ENCODE measurements at regions not wholly inside any gene's neighbourhood (a gene's known extent, or its start where the extent isn't known, plus 50 kb on each side); places are given as distances from the start of the nearest gene placed in this dataset.

DNA sequence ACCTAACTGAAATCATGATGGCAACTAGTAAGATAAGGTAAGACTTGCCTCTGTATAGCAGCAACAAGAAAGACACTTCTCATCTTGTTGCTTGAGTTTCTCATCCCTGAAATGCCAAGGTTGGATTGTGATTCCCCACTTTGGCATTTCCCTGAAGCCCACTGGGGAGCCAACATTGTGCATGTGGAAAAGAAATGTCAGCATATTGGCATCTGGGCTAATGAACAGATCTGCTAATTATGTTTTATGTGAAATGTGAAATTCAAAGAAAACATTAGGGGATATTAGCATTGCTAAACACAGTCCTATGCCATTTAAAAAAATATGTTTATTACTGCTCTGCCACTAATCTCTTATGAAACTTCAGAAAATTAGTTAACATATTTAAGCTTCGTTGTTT lies 126.3 kb upstream of the PCSK2 start:
- Histone ChIP-seq H3K27me3 (ENCODE audit: control insufficient read depth, insufficient read depth, low read length) (no peaks in the 10 kb centered on the region), H3K9me3 (ENCODE audit: control insufficient read depth, insufficient read depth, low read length) (no peaks in the 10 kb centered on the region), H3K27ac (ENCODE audit: low read depth, low read length) (no peak overlapping the region), H3K36me3 (ENCODE audit: control insufficient read depth, insufficient read depth, low read length) (no peaks in the 10 kb centered on the region), H3K4me3 (ENCODE audit: low read depth, low read length) (no peak overlapping the region), H3K4me1 (ENCODE audit: control insufficient read depth, insufficient read depth, low read length) (no peaks in the 10 kb centered on the region)
- DNase-seq (ENCODE audit: low read depth in 4 of 6, low spot score in 6 of 6): peak in 2 of 6 donors; percentile 69 to 72
- 67% methylated on average over 1 of the region's 1 CpG for WGBS (ENCODE audit: insufficient coverage)

DNA sequence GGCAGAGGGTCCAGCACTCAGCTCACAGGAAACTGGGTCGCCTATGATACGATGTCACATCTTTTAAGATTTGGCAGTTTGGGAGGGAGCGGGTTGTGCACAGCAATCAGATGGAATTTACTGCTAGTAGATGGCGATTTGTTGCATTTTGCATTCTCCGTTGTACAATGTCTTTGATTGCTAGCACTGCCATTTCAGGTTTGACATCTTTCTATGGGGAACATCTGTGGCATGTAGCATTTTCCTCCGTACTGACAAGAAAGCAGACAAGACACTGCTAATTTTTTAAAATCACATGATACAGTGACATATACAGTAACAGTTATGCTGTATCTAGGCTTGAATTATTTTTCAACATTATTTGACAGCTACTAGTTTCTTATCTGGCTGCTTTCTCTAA lies 119.7 kb upstream of the PCSK2 start:
- Histone ChIP-seq H3K36me3 (ENCODE audit: control insufficient read depth, insufficient read depth, low read length) (no peaks in the 10 kb centered on the region), H3K4me1 (ENCODE audit: control insufficient read depth, insufficient read depth, low read length) (no peaks in the 10 kb centered on the region), H3K9me3 (ENCODE audit: control insufficient read depth, insufficient read depth, low read length) (no peaks in the 10 kb centered on the region), H3K4me3 (ENCODE audit: low read depth, low read length) (no peak overlapping the region), H3K27ac (ENCODE audit: low read depth, low read length) (no peak overlapping the region), H3K27me3 (ENCODE audit: control insufficient read depth, insufficient read depth, low read length) (no peaks in the 10 kb centered on the region)
- peak in 1 of 6 donors; percentile 12 for DNase-seq (ENCODE audit: low read depth in 4 of 6, low spot score in 6 of 6)
- 100% methylated on average over 5 of the region's 6 CpGs for whole genome bisulfite sequencing (ENCODE audit: insufficient coverage)

DNA sequence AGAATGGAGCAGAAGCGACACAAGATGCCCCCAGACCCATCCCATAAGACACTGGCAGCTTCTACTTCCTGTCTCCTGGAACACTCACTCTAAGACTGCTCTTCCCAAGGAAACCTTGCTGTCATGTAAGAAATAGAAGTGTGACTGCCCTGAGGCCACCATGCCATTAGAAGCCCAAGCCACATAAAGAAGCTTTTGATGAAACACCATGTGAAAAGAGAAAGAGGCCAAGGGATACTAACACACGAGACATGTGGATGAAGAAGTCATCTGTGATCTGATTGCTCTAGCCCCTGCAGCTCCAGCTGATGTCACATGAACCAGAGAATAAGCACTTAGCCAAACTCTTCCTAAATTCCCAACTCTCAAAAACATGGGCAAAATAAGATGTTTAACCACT lies 117.9 kb upstream of the PCSK2 start:
- Histone ChIP-seq H3K36me3 (ENCODE audit: control insufficient read depth, insufficient read depth, low read length) (no peaks in the 10 kb centered on the region), H3K27ac (ENCODE audit: low read depth, low read length) (no peak overlapping the region), H3K4me1 (ENCODE audit: control insufficient read depth, insufficient read depth, low read length) (no peaks in the 10 kb centered on the region), H3K4me3 (ENCODE audit: low read depth, low read length) (no peak overlapping the region), H3K27me3 (ENCODE audit: control insufficient read depth, insufficient read depth, low read length) (no peaks in the 10 kb centered on the region), H3K9me3 (ENCODE audit: control insufficient read depth, insufficient read depth, low read length) (no peaks in the 10 kb centered on the region)
- DNase-seq (ENCODE audit: low read depth in 4 of 6, low spot score in 6 of 6): no peak
- WGBS (ENCODE audit: insufficient coverage): 90% methylated on average over 1 of the region's 2 CpGs

DNA sequence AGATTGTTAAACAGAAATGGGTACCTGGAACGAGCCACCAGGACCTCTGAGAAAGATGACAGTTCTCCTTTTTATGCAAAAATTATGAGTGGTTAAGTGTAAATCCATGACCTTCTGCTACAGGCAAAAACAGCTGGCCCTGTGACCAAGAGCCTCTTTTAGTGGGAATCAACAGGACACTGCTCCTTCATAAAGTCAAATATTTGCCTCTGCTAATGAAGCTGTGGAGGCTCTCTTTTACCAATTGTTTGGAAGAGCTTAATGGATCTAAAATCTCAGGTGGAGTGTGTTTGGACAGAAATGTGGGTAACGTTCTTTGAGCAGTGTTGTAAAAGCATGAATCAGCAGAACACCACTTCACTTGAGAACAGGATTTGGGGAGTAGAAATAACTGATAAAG lies 117.5 kb upstream of the PCSK2 start:
- WGBS (ENCODE audit: insufficient coverage): 100% methylated on average over 2 of the region's 2 CpGs
- Histone ChIP-seq H3K36me3 (ENCODE audit: control insufficient read depth, insufficient read depth, low read length) (no peaks in the 10 kb centered on the region), H3K27me3 (ENCODE audit: control insufficient read depth, insufficient read depth, low read length) (no peaks in the 10 kb centered on the region), H3K4me1 (ENCODE audit: control insufficient read depth, insufficient read depth, low read length) (no peaks in the 10 kb centered on the region), H3K9me3 (ENCODE audit: control insufficient read depth, insufficient read depth, low read length) (no peaks in the 10 kb centered on the region), H3K4me3 (ENCODE audit: low read depth, low read length) (no peak overlapping the region), H3K27ac (ENCODE audit: low read depth, low read length) (no peak overlapping the region)
- DNase-seq (ENCODE audit: low read depth in 4 of 6, low spot score in 6 of 6): no peak

DNA sequence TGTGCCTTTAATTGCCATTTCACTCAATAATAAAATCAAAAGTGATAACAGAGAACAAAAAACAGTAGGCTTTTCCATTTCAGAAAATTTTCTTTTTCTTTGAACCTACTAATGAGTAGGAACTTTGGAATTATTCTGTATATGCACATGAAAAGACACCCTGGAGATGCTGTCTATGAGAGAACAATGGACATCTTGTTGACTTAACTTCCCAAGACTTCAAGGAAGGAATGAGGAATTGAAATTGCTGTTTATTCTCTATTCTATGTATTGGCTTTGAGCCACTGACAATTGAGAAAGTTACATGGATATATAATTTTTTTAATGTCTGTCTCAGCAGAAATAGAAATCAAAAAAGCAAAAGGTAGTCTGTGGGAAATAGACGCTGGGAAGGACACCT lies 98.6 kb upstream of the PCSK2 start:
- H3K36me3 ChIP-seq (ENCODE audit: control insufficient read depth, insufficient read depth, low read length): no peaks in the 10 kb centered on the region
- WGBS (ENCODE audit: insufficient coverage): 100% methylated on average over 1 of the region's 1 CpG
- no peaks in the 10 kb centered on the region for H3K27me3 ChIP-seq (ENCODE audit: control insufficient read depth, insufficient read depth, low read length)

DNA sequence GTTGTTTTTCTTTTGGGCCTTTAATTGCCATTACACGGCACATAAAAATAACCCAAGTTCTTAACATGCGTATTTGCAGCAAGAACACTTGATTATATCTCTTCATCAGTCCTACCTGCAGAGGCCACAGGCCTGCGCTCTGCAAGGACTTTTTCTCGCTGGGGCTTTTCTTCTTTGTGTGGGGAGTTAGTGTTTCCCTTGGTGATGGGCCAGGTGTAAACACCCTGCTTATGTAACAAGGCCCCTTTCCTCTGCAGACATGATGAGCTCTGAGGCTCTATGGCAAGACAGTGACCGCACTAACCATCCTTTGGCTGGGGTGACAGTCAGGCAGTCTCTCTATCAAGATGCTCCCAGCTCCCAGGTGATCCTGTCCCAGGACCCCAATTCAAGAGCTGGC lies 97.8 kb upstream of the PCSK2 start:
- Histone ChIP-seq H3K4me3 (ENCODE audit: low read depth, low read length) (no peak overlapping the region), H3K4me1 (ENCODE audit: control insufficient read depth, insufficient read depth, low read length) (no peaks in the 10 kb centered on the region), H3K36me3 (ENCODE audit: control insufficient read depth, insufficient read depth, low read length) (no peaks in the 10 kb centered on the region), H3K9me3 (ENCODE audit: control insufficient read depth, insufficient read depth, low read length) (no peaks in the 10 kb centered on the region), H3K27ac (ENCODE audit: low read depth, low read length) (no peak overlapping the region), H3K27me3 (ENCODE audit: control insufficient read depth, insufficient read depth, low read length) (no peaks in the 10 kb centered on the region)
- WGBS (ENCODE audit: insufficient coverage): 60% methylated on average over 1 of the region's 5 CpGs
- no peak for DNase-seq (ENCODE audit: low read depth in 4 of 6, low spot score in 6 of 6)

More for the DNA sequence above, 98.6 kb upstream of the PCSK2 start:
- H3K27ac ChIP-seq (ENCODE audit: low read depth, low read length): no peak overlapping the region
- no peak overlapping the region for H3K4me3 ChIP-seq (ENCODE audit: low read depth, low read length)
- no peaks in the 10 kb centered on the region for H3K4me1 ChIP-seq (ENCODE audit: control insufficient read depth, insufficient read depth, low read length)
- no peak for DNase-seq (ENCODE audit: low read depth in 4 of 6, low spot score in 6 of 6)
- H3K9me3 ChIP-seq (ENCODE audit: control insufficient read depth, insufficient read depth, low read length): no peaks in the 10 kb centered on the region

DNA sequence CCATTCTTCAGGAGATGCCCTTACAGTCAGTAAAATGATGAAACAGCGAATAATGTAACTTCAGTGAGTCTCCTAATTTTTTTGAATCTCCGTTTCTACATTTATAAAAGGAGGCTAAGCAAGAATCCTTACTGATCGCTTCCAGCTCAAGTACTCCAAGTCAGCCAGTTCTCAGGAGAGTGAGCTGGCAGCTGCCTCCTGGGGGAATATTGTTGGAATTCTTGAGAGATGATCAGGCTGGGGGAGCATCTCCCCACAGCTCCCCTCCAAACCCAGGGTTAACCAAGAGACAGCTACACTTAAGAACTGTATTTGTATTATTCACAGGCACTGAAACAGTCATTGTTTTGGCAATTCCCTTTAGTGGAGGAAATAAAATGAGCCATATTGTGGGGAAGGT lies 89.1 kb upstream of the PCSK2 start:
- no peak overlapping the region for H3K27ac ChIP-seq (ENCODE audit: low read depth, low read length)
- WGBS (ENCODE audit: insufficient coverage): no CpG with 5 or more reads among the region's 3 CpGs
- no peak for DNase-seq (ENCODE audit: low read depth in 4 of 6, low spot score in 6 of 6)
- H3K36me3 ChIP-seq (ENCODE audit: control insufficient read depth, insufficient read depth, low read length): no peaks in the 10 kb centered on the region
- H3K27me3 ChIP-seq (ENCODE audit: control insufficient read depth, insufficient read depth, low read length): no peaks in the 10 kb centered on the region
- no peaks in the 10 kb centered on the region for H3K9me3 ChIP-seq (ENCODE audit: control insufficient read depth, insufficient read depth, low read length)
- H3K4me3 ChIP-seq (ENCODE audit: low read depth, low read length): no peak overlapping the region
- no peaks in the 10 kb centered on the region for H3K4me1 ChIP-seq (ENCODE audit: control insufficient read depth, insufficient read depth, low read length)

DNA sequence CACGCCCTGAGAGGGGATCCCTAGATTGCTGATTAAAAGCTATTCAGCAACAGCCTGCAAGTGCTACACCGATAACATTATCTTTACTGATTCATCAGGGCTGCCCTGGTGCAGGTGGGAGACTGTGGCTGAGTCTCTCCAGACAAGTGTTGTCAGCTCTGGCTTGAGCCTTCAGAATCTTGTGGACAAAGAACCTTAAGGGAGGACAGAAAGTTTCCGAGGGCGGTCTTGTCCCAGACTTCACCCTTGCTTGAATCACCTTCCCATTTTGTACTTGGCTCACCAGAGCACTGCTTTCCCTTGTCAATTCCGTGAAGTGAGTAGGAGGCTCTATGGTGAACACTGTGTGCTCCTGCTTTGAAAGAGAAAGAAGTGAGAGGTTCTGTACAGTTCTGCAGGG lies 88.6 kb upstream of the PCSK2 start:
- DNase-seq (ENCODE audit: low read depth in 4 of 6, low spot score in 6 of 6): no peak
- Histone ChIP-seq H3K27ac (ENCODE audit: low read depth, low read length) (no peak overlapping the region), H3K4me3 (ENCODE audit: low read depth, low read length) (no peak overlapping the region), H3K27me3 (ENCODE audit: control insufficient read depth, insufficient read depth, low read length) (no peaks in the 10 kb centered on the region), H3K36me3 (ENCODE audit: control insufficient read depth, insufficient read depth, low read length) (no peaks in the 10 kb centered on the region), H3K9me3 (ENCODE audit: control insufficient read depth, insufficient read depth, low read length) (no peaks in the 10 kb centered on the region), H3K4me1 (ENCODE audit: control insufficient read depth, insufficient read depth, low read length) (no peaks in the 10 kb centered on the region)
- 56% methylated on average over 1 of the region's 5 CpGs for WGBS (ENCODE audit: insufficient coverage)

DNA sequence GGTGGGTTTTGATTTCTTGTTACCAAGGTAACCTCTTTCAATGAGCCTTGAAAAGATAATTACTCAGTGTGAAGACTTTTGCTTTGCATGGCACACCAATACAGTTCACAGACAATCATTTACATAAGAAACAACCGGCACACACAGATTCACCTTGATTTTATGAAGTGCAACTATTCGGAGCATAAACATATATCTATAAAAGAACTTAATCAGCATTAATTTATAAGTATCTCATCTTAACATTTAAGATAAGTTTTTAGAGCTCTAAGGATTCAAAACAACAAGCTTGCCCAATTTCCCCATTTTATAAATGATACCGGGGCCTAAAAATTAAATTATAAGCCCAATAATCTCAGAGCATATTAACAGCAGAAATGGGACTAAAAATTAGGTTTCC lies 85.9 kb upstream of the PCSK2 start:
- Histone ChIP-seq H3K27me3 (ENCODE audit: control insufficient read depth, insufficient read depth, low read length) (no peaks in the 10 kb centered on the region), H3K4me1 (ENCODE audit: control insufficient read depth, insufficient read depth, low read length) (no peaks in the 10 kb centered on the region), H3K9me3 (ENCODE audit: control insufficient read depth, insufficient read depth, low read length) (no peaks in the 10 kb centered on the region), H3K4me3 (ENCODE audit: low read depth, low read length) (no peak overlapping the region), H3K36me3 (ENCODE audit: control insufficient read depth, insufficient read depth, low read length) (no peaks in the 10 kb centered on the region), H3K27ac (ENCODE audit: low read depth, low read length) (no peak overlapping the region)
- WGBS (ENCODE audit: insufficient coverage): no CpG with 5 or more reads among the region's 3 CpGs
- DNase-seq (ENCODE audit: low read depth in 4 of 6, low spot score in 6 of 6): peak in 1 of 6 donors; percentile 55

DNA sequence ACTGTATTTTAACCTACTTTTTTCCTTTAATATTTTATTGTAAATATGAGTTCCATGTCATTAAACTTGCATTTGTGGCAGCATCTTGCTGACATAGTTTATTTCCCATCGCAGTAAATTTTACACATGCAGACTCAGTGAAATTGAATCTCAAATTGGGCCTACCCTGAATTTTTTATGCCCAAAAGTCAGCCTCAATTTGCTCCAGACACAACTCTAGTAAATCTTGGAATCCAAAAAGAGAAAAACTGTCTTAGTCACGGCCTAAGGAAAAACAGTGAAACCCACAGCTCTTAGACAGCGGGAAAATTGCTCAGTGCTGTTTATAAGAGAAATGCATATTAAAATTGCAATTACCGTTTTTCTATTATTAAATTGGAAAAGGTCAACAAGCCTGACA lies 85.3 kb upstream of the PCSK2 start:
- Histone ChIP-seq H3K9me3 (ENCODE audit: control insufficient read depth, insufficient read depth, low read length) (no peaks in the 10 kb centered on the region), H3K27ac (ENCODE audit: low read depth, low read length) (no peak overlapping the region), H3K27me3 (ENCODE audit: control insufficient read depth, insufficient read depth, low read length) (no peaks in the 10 kb centered on the region), H3K4me3 (ENCODE audit: low read depth, low read length) (no peak overlapping the region), H3K36me3 (ENCODE audit: control insufficient read depth, insufficient read depth, low read length) (no peaks in the 10 kb centered on the region), H3K4me1 (ENCODE audit: control insufficient read depth, insufficient read depth, low read length) (no peaks in the 10 kb centered on the region)
- WGBS (ENCODE audit: insufficient coverage): 94% methylated on average over 2 of the region's 4 CpGs
- DNase-seq (ENCODE audit: low read depth in 4 of 6, low spot score in 6 of 6): peak in 1 of 6 donors; percentile 44
